Small intestine (tissue), 7 donors: ENCODE measurements at regions not wholly inside any gene's neighbourhood (a gene's known extent, or its start where the extent isn't known, plus 50 kb on each side); places are given as distances from the start of the nearest gene placed in this dataset.

ENCODE experiments used
- DNase-seq, 2 donors: peaks; one replicate each; pipeline versions ENCODE4 v3.0.0 to v3.0.0-alpha.2; 2013
- FAIRE-seq: peaks from 2 replicates; lab custom pipeline; 2012; peaks lifted over from hg19 to GRCh38; lab: Jason Lieb, UNC
- H3K27ac ChIP-seq, 3 donors: one replicate each; pipeline ENCODE4 v1.5.1; 2013; ENCODE audit warnings: low read length in 2 of 3, mild to moderate bottlenecking in 2 of 3, control low read depth in 1 of 3, inconsistent platforms in 1 of 3, low read depth in 1 of 3, moderate library complexity in 1 of 3
- H3K27me3 ChIP-seq, 3 donors: one replicate each; pipeline ENCODE4 v1.6.1; 2013; ENCODE audit warnings: low read length in 3 of 3, inconsistent platforms in 1 of 3; ENCODE audit not compliant: control insufficient read depth in 3 of 3, insufficient read depth in 3 of 3
- H3K36me3 ChIP-seq, 3 donors: one replicate each; pipeline ENCODE4 v1.6.1; 2013; ENCODE audit warnings: low read length in 3 of 3, inconsistent platforms in 1 of 3, low read depth in 1 of 3, mild to moderate bottlenecking in 1 of 3, moderate library complexity in 1 of 3; ENCODE audit not compliant: control insufficient read depth in 3 of 3, insufficient read depth in 2 of 3
- H3K4me1 ChIP-seq, 3 donors: one replicate each; pipeline ENCODE4 v1.6.1; 2013; ENCODE audit warnings: low read length in 2 of 3, inconsistent platforms in 1 of 3, low read depth in 1 of 3, mild to moderate bottlenecking in 1 of 3, moderate library complexity in 1 of 3; ENCODE audit not compliant: control insufficient read depth in 3 of 3, insufficient read depth in 2 of 3
- H3K4me3 ChIP-seq, 3 donors: one replicate each; pipeline ENCODE4 v1.5.1; 2013; ENCODE audit warnings: low read length in 3 of 3, control low read depth in 1 of 3, inconsistent platforms in 1 of 3, low read depth in 1 of 3, mild to moderate bottlenecking in 1 of 3, moderate library complexity in 1 of 3
- H3K9me3 ChIP-seq, 2 donors: one replicate each; pipeline ENCODE4 v1.6.1; 2013; ENCODE audit warnings: low read depth in 1 of 2, low read length in 1 of 2; ENCODE audit not compliant: control insufficient read depth in 2 of 2, insufficient read depth in 1 of 2
- WGBS, 3 donors: extraction: QIAGEN DNeasy Blood & Tissue Kit; methylation state at CpG; one replicate each; pipeline ENCODE4 v1.1.7; 2013; 5-methylcytosine and 5-hydroxymethylcytosine counted together
- donor health status: healthy with polysubstance abuse.
- donor health status: control.
- donor health status: control.
- donor health status: Bipolar disorder and iron deficiency.
- donor health status: healthy.

GRCh38 chr4:43391069-43391468, 498.6 kb downstream of the GRXCR1 start:
- no peaks in the 10 kb centered on the region for H3K27me3 ChIP-seq
- no peak for FAIRE-seq
- no peaks in the 10 kb centered on the region for H3K9me3 ChIP-seq
- no peaks in the 10 kb centered on the region for H3K36me3 ChIP-seq
- H3K27ac ChIP-seq = no peak overlapping the region
- no peak overlapping the region for H3K4me3 ChIP-seq
- no peak for DNase-seq
- 13 to 28% (median 16%) methylated on average over 1 of the region's 1 CpG for WGBS, 3 donors
- H3K4me1 ChIP-seq = no peaks in the 10 kb centered on the region

GRCh38 chr4:43394976-43395375, 502.5 kb downstream of the GRXCR1 start:
- no peaks in the 10 kb centered on the region for H3K36me3 ChIP-seq
- peaks cover 0 to 2% of the 10 kb centered on the region in 2 donors for H3K9me3 ChIP-seq
- no peak for DNase-seq
- H3K4me3 ChIP-seq = no peak overlapping the region
- WGBS, 3 donors = 17 to 52% (median 34%) methylated on average over 3 of the region's 3 CpGs
- no peak overlapping the region for H3K27ac ChIP-seq
- H3K4me1 ChIP-seq = no peaks in the 10 kb centered on the region
- no peak for FAIRE-seq
- H3K27me3 ChIP-seq = no peaks in the 10 kb centered on the region

- Histone ChIP-seq H3K27ac (no peak overlapping the region), H3K4me3 (no peak overlapping the region), H3K4me1 (no peaks in the 10 kb centered on the region), H3K9me3 (peaks cover 0 to 5% of the 10 kb centered on the region in 2 donors), H3K27me3 (no peaks in the 10 kb centered on the region), H3K36me3 (no peaks in the 10 kb centered on the region)
- 68 to 79% (median 69%) methylated on average over 3 of the region's 3 CpGs for WGBS, 3 donors
- no peak for DNase-seq
- FAIRE-seq = no peak
Measured at GRCh38 chr4:43399726-43400125, 507.2 kb downstream of the GRXCR1 start.

GRCh38 chr4:43402393-43402792, 509.9 kb downstream of the GRXCR1 start:
- FAIRE-seq (no peak), DNase-seq (no peak)
- no peak overlapping the region for H3K27ac ChIP-seq
- 77 to 85% (median 81%) methylated on average over 1 of the region's 1 CpG for WGBS, 3 donors
- peaks cover 0 to 13% of the 10 kb centered on the region in 2 donors for H3K9me3 ChIP-seq
- H3K27me3 ChIP-seq = no peaks in the 10 kb centered on the region
- no peak overlapping the region for H3K4me3 ChIP-seq
- H3K4me1 ChIP-seq = no peaks in the 10 kb centered on the region
- no peaks in the 10 kb centered on the region for H3K36me3 ChIP-seq

GRCh38 chr4:43410636-43411035, 518.1 kb downstream of the GRXCR1 start:
- WGBS, 3 donors = 90 to 94% (median 92%) methylated on average over 9 of the region's 9 CpGs
- no peaks in the 10 kb centered on the region for H3K27me3 ChIP-seq

GRCh38 chr4:43411226-43411625, 518.7 kb downstream of the GRXCR1 start:
- DNase-seq = no peak
- no peak overlapping the region for H3K4me3 ChIP-seq
- no peak overlapping the region for H3K27ac ChIP-seq
- H3K9me3 ChIP-seq = peaks cover 3 to 22% of the 10 kb centered on the region in 2 donors
- H3K4me1 ChIP-seq = no peaks in the 10 kb centered on the region
- no peak for FAIRE-seq
- H3K36me3 ChIP-seq = no peaks in the 10 kb centered on the region
- H3K27me3 ChIP-seq = no peaks in the 10 kb centered on the region

More at GRCh38 chr4:43410636-43411035, 518.1 kb downstream of the GRXCR1 start:
- FAIRE-seq (no peak), DNase-seq (no peak)
- Histone ChIP-seq H3K4me1 (no peaks in the 10 kb centered on the region), H3K36me3 (no peaks in the 10 kb centered on the region), H3K27ac (no peak overlapping the region), H3K4me3 (no peak overlapping the region), H3K9me3 (peaks cover 3 to 22% of the 10 kb centered on the region in 2 donors)

GRCh38 chr4:43423276-43423675, 530.8 kb downstream of the GRXCR1 start:
- Histone ChIP-seq H3K36me3 (no peaks in the 10 kb centered on the region), H3K4me3 (no peak overlapping the region), H3K27me3 (no peaks in the 10 kb centered on the region), H3K27ac (no peak overlapping the region), H3K9me3 (peaks cover 0 to 3% of the 10 kb centered on the region in 2 donors), H3K4me1 (no peaks in the 10 kb centered on the region)
- DNase-seq (no peak), FAIRE-seq (no peak)
- WGBS, 3 donors = 56 to 65% (median 61%) methylated on average over 1 of the region's 1 CpG

GRCh38 chr4:43425206-43425605, 532.7 kb downstream of the GRXCR1 start:
- FAIRE-seq = no peak
- no peak overlapping the region for H3K4me3 ChIP-seq

GRCh38 chr4:43435291-43435690, 542.8 kb downstream of the GRXCR1 start:
- 9 to 53% (median 48%) methylated on average over 1 of the region's 1 CpG for WGBS, 3 donors
- no peaks in the 10 kb centered on the region for H3K27me3 ChIP-seq
- H3K27ac ChIP-seq = no peak overlapping the region
- no peak overlapping the region for H3K4me3 ChIP-seq
- peaks cover 0 to 2% of the 10 kb centered on the region in 2 donors for H3K9me3 ChIP-seq
- H3K36me3 ChIP-seq = no peaks in the 10 kb centered on the region
- no peak for DNase-seq
- FAIRE-seq = no peak
- no peaks in the 10 kb centered on the region for H3K4me1 ChIP-seq

More at GRCh38 chr4:43425206-43425605, 532.7 kb downstream of the GRXCR1 start:
- DNase-seq = no peak
- H3K27ac ChIP-seq = no peak overlapping the region
- 70 to 80% (median 78%) methylated on average over 1 of the region's 1 CpG for WGBS, 3 donors
- H3K36me3 ChIP-seq = no peaks in the 10 kb centered on the region
- H3K27me3 ChIP-seq = no peaks in the 10 kb centered on the region
- no peaks in the 10 kb centered on the region for H3K4me1 ChIP-seq
- H3K9me3 ChIP-seq = no peaks in the 10 kb centered on the region
